ENCODE measurements at regions not wholly inside any gene's neighbourhood (a gene's known extent, or its start where the extent isn't known, plus 50 kb on each side); places are given as distances from the start of the nearest gene placed in this dataset.

- no peak for DNase-seq (ENCODE audit: low read depth, low spot score)
- intact Hi-C loops (cut with micrococcal nuclease): no loop called here
Observed at GRCh38 chr13:37417060-37417441, 181.5 kb downstream of the POSTN start.

More at GRCh38 chr13:37417060-37417441, 181.5 kb downstream of the POSTN start:
- no peak for ATAC-seq
- Histone ChIP-seq H3K27ac (ENCODE audit: low read depth, low read length) (no peak overlapping the region), H3K9ac (ENCODE audit: low read length) (no peak overlapping the region), H2AFZ (ENCODE audit: low read depth, low read length, poor library complexity, severe bottlenecking) (no peak overlapping the region), H3K9me3 (ENCODE audit: control insufficient read depth in 1 of 2, insufficient read depth in 1 of 2, low read depth in 1 of 2, low read length in 2 of 2) (peaks cover 9 to 11% of the 10 kb centered on the region in 2 experiments; a peak in 2 of 4 replicates), H3K27me3 (ENCODE audit: insufficient read depth, low read length) (no peaks in the 10 kb centered on the region), H3K79me2 (ENCODE audit: insufficient read depth, low read length) (no peaks in the 10 kb centered on the region), H4K20me1 (ENCODE audit: insufficient read depth) (no peaks in the 10 kb centered on the region), H3K36me3 (ENCODE audit: control insufficient read depth in 1 of 2, insufficient read depth in 2 of 2, low read length in 2 of 2) (no peaks in the 10 kb centered on the region), H3K4me3 (replicated peaks in 1 of 2; ENCODE audit: low read depth in 1 of 2, low read length in 2 of 2) (no peak overlapping the region), H3K4me1 (ENCODE audit: control insufficient read depth in 1 of 2, insufficient read depth in 2 of 2, low read length in 2 of 2) (no peaks in the 10 kb centered on the region), H3K9me2 (ENCODE audit: insufficient read depth) (no peaks in the 10 kb centered on the region), H3K4me2 (ENCODE audit: low read length) (no peak overlapping the region)
- ChIA-PET CTCF (no interaction called here), POLR2A (no interaction called here), RAD21 (ENCODE audit: low non-redundant PET in 1 of 2, low total read pairs in 2 of 2, uncharacterized antibody in 2 of 2, unreplicated experiment in 2 of 2) (no interaction called here)
- BruUV-seq (replicated peaks): no TSS peak
- TF ChIP-seq EGR1 (IDR thresholded peaks at IDR 0.05; ENCODE audit: low read depth) (no peak), ATF3 (IDR thresholded peaks at IDR 0.05) (no peak), POLR2A (IDR thresholded peaks at IDR 0.05; ENCODE audit: borderline replicate concordance, extremely low read depth, insufficient read depth, insufficient read length) (no peak), CTCF (IDR thresholded peaks at IDR 0.05 in 2 of 3, conservative IDR thresholded peaks at IDR 0.05 in 1 of 3; ENCODE audit: borderline replicate concordance in 1 of 3, insufficient read depth in 1 of 3, low read depth in 2 of 3, low read length in 2 of 3) (no peak)

Measured in HCT116 (cell line).